ENCODE measurements at regions not wholly inside any gene's neighbourhood (a gene's known extent, or its start where the extent isn't known, plus 50 kb on each side); places are given as distances from the start of the nearest gene placed in this dataset.
A peak's percentile ranks its signal among the peaks of the same experiment; 100 is the strongest.
"Not testable (repeated sequence)": the region's sequence is repeated elsewhere in the genome, so short reads cannot be mapped to it uniquely, and the experiment has no call there.

DNA sequence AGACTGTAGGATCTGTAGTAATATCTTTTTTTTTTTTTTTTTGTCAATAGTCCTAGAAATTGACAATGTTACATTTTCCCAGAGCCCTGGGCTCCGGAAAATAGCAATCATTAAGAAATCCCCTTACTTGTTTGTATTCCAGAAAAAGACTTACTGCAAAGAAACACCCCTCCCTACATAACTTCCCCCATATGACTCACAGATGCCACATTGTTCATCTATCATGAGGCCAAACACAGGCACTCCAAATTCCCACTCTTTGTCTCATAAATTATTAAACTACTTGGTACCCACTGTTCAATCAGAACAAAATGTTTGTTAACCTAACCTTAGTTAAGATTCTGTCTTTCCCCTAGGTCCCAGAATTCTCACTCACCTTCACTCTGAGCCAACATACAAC lies 53.5 kb downstream of the TEX51 start:
- DNase-seq, result no peak

DNA sequence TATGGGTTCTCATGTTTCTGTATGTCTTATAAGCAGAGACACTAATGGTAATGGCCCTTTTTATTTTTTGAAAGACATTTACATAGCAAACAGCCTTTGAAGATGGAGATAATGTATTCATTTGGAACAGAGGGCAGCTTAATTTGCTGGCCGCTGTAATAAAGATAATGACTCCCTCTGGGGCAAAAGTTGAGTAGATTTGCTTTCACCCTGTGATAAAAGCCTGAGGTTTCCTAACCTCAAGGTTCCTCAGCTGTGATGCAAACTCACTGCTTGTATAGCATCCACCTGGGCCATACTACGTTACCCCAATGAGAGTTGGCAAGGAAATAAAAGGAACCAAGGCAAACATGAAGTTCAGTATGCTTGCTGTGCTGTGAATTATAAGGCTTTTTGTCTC lies 54.8 kb downstream of the TEX51 start:
- no peak for DNase-seq

DNA sequence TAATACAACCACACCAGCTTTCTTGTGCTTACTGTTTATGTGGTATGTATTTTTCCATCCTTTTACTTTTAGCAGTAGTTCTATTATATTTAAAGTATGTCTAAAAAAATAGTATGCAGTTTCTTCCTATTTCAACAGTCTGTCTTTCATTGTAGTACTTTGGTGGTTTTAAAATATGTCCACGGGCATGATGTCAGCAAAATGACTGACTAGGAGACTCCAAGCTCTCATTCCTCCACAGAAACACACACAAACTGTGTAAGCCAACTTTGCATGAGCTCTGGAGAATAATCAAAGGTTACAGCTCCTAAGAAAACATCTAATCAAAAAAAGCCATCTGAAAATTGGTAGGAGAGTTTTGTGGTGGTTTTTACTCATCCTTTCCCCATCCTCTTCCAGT lies 56.1 kb downstream of the TEX51 start:
- no peak for DNase-seq

DNA sequence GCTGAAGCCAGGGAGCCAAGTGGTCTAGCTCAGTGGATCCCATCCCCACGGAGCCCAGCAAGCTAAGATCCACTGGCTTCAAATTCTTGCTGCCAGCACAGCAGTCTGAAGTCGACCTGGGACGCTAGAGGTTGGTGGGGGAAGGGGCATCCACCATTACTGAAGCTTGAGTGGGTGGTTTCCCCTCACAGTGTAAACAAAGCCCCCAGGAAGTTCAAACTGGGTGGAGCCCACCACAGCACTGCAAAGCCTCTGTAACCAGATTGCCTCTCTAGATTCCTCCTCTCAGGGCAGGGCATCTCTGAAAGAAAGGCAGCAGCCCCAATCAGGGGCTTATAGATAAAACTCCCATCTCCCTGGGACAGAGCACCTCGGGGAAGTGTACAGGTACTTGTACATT lies 58.1 kb downstream of the TEX51 start:
- not testable (repeated sequence) for DNase-seq

DNA sequence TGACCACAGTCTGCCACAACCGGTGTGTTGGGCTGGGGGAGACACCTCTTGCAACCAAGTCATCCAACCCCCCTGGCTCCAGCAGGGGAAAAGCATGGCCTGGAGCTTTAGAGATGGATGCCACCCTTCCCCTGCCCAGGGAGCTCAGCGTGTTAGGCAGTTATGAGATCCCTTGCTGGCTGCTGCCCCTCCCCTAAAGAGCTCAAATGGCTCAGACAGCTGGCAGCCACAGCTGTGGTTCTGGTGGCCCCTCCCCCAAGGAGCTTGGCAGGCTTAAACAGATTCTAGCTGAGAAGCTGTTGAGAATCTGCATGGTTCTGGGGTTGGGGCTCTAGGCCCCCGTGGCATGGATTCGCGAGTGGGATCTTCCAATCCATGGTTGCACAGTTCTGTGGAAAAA lies 64.7 kb downstream of the TEX51 start:
- DNase-seq, result peak; percentile 50

DNA sequence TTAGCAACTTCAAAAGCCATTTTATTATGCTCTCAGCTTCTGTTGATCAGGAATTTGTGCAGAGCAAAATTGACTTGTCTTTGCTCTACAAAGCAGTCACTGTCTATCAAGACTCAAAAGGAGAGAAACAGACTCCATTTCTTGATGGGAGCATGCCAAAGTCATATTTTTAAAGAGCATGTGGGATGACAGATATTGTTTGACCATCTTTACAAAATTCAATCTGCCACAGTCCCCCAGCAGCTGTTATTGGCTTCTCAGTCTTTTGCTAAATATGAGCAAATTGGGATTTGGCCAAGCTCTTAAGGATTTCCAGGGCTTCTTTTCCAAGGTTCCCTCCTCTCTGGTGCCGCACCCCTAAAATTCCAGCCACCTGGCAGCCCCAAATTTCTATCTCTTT lies 67.9 kb downstream of the TEX51 start:
- DNase-seq, result no peak

DNA sequence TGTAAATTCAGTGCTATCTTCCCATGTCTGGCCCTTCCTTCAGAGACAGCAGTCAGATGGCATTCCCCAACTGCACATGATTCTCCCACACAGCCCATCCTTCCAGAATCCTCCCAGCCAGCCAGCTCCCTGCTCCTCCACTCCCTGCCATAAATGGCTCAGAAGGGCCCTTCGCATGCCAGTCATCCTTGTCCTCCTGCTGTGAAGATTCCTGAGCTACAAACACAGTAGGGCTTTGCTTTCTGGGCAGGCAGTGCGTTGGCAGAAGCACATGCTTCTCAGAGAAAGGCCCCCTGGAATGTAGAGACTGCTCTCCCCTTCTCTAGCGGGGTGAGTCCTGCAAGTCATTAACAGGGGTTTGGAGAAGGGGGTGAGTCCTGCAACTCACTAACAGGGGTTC lies 71.9 kb downstream of the TEX51 start:
- no peak for DNase-seq

DNA sequence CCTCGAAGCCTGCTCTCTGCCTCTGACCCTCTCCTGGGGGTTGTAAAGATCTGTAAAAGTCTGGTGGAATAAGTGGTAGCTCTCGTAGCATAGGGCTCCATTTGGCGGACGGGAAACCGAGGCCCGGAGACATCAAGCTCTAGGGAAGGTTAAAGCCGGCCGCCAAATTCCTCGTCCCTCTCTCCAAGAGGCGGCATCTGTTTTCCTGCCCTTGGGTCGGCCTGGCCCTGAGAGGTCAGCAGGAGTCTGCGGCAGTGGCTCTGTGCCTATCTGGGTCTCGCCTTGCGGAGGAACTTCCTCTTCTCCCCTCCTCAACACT lies 72.4 kb downstream of the TEX51 start:
- DNase-seq, result no peak

DNA sequence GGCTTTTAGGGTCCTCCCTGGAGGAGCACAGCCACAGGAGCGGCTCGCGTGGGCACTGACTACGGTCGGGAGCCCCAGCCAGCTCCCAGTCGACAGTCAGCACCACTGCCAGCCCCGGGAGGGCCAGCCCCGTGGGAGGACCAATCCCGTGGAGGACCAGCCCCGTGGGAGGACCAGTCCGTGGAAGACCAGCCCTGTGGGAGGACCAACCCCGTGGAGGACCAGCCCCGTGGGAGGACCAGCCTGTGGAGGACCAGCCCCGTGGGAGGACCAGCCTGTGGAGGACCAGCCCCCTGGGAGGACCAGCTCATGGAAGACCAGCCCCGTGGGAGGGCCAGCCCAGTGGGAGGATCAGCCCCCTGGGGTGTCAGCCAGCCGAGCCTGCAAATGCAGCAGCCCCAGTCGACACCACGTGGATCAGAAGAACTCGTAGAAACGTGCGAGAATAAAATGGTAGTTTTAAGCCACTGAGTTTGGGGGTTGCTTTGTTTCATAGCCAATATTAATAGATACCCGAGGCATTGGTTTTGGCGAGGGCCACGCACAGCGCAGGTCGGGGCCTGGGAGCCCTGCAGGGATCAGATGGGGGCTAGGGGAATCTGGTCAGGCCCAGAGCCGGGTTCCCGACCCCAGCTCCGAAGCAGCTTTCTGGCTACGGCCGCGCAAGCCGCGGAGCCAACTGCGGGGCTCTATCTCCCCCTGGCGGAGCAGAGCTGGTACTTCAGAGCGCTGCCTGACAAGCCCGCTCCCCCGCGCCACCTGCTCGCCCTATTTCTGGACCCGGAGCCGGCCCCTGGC lies 73.0 kb downstream of the TEX51 start:
- DNase-seq, result peak; percentile 39

DNA sequence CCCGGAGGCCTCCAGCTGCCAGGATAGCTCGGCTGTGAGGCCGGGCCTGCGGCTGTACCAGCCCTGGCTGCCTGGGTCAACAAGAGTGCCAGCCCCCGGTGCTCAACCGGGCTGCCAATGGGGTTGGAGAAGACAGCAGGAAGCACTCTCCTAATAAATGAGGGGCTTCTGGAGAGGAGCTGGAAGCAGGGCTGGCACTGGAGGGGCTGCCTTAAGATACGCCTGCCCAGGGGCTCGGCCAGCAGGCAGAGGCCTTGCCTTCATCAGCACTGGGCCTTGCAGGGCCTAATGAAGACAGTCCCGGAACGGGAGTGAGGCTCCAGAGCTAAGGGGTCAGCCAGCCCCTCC lies 73.6 kb downstream of the TEX51 start:
- no peak for DNase-seq

DNA sequence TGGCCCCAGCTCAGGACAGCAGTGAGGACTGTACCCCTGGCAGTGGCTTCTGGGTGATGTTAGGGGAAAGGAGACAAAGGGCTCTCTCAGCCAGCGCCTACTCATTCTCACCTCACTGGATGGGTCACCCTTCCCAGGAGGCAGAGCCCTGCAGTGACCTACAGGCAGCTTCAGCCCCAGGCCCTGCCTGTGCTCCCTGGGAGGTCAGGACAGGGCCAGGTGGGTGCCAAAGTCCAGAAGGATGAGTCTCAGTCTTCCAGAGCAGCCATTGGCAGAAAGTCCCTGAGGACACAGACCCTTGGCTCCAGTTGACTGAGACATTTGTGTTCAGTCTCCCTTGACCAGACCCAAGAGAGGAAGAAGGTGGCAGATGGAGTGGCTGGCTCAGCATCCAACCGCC lies 75.1 kb downstream of the TEX51 start:
- DNase-seq, result no peak

DNA sequence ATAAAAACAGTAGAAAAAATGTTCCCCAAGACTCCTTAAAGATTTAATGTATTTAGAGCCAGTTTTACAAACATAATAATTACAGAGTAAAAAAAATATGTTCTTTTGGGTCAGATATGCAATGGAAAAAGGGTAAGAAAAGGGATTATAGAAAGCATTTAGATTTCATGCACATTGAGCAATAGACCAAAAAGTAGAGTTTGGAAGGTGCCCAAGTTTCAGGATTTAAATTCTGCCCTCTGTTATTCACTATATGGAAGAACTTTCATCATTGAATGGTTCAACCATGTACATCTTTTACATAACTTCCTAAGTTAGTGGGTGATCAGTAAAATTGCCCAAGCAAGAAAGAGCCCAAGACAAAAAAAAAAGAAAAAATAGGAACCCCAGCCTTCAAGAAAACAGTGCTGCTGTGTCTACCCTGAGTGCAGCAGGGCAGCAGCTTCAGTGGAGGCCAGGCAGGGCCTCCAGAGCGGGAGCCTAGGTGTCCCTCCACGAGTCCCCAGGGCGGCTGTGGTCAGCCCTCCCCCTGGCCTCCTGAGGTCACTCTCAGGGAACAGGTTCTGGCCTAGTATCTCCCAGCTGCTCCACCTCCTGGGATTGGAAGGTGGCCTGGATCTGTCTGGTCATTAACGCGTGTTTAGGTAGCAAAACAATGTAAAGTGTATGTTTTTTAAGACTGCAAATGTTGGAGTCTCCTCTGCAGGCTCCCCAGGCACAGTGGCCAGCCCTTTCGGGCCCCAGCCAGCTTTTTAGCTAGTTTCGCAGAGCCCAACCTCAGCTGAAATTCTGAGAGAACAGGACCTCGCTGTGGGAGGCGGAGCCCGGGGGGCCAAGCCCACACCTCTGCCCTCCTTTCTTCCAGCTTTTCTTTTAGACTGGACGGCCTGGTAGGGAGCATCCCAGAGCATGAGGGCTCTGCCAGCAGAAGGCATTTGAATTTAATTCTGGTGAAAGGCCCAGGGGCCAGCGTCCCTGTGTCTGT lies 77.3 kb downstream of the TEX51 start:
- no peak for DNase-seq

DNA sequence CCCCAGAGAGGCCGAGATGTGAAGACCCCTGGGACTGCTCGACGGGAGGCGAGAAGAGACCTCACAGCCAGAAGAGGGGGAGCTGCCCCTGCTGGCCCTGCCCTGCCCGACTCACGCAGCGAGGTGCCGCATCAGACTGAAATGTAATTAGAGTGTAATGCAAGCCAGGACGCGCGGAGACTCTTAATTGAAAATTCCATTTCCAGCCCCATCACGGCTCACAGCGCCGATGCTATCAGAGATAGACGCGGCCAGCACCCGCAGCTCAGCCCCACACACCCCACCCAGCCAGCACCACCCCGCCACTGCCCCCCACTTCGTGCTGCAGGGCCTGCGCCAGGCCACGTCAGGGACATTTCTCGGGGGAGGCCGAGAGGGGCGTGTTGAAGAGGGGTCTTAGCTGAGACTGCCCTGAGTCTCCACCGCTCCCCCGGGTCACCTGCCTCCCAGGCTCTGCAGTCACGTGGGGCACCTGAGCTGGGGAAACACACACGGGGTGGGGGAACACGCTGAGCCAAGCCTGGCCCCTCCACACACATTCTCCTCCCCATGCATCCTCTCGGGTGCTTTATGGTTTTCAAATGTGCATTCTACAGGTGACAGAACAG lies 78.1 kb downstream of the TEX51 start:
- DNase-seq, result no peak

DNA sequence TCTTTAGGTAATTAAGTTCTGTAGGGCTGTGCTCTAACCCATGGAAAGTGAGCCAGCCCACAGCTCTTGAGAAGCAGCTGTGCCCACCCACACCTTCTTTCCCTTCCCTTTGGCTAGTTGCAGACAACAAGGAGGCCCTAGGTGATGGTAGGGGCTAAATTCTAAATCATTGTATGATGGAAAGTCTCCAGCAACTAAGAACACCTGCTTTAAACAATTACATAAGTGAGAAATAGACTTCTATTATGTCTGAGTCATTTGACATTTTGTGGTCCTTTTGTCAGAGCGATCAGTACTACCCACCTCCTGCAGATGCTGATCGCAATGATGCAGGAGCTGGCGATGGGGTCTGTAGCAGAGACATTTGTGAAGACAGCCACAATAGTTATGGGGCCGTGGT lies 79.6 kb downstream of the TEX51 start:
- no peak for DNase-seq

DNA sequence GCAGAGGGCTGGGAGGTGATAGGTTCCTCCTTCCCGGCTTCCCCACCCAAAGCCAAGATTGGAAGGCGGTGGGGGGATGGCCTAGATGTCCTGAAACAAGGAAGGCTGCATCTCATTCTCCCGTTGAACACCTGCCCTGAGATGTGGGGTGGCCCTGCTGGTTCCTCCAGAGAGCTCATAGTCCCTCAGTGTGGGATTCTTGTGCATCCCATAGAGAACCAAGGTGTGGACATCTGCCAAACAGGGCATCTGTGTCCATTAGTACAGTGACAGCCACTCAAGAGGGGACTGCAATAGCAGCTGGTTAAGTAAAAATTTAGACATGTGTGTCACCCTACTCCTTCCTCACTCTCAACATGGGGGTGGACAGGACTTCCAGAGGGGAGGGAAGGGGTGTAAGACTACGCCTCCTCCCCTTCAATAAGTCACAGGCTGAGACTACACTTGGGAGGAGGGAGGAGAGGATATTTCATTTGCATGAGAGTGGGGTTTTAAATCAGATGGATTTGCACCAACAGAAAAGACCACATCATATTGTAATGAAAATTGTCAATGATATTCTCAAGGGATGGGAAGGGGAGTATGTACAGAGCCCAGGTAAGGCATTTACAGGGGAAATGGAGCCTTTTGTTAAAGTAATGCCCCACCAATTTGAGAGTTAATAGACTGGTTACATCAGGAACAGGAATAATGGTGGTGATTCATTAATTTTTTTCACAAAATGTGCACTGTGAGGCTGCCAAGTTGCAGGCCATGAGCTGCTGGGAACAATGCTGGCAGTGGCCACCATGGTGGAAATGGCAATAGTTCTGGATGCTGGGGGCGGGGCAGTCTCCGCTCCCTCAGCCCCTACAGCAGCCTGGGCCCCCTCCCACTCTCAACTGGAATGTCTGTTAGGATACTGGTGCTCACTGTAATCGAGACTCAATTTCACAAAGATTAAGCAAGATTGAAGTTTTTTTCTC lies 80.6 kb downstream of the TEX51 start:
- DNase-seq, result no peak

DNA sequence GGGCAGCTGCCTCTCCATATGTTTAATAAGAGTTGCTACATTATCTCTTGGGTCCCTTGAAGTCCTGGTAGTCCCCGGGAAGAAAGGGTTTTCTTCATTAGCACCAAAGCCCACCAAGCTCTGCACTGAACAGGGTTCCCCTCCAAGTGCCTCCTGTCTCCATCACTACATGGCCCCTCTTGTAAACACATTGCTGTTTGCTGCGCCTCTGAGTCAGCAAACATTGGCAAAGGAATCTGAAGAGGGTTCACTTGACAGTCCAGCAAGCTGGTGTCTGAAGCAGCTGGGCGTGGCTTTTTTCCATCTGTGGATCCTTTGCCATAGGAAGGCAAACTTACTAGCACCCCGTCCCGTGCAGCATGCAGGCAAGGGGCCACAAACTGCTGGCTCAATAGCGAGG lies 82.8 kb downstream of the TEX51 start:
- no peak for DNase-seq

DNA sequence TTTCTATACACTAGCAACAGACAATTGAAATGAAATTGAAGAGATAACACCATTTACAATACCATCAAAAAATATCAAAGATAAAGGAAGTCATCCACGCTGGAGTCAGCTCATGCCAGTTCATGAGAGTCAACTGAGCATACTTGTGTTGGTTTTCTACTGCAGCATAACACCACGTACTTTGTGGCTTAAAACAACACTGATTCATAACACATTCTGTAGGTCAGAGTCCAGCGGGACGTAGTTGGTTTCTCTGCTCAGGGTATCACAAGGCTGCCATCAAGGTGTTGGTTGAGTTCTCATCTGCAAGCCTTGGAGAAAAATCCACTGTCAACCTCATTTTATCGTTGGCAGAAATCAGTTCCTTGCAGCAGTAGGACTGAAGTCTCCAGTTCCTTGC lies 84.2 kb downstream of the TEX51 start:
- no peak for DNase-seq

DNA sequence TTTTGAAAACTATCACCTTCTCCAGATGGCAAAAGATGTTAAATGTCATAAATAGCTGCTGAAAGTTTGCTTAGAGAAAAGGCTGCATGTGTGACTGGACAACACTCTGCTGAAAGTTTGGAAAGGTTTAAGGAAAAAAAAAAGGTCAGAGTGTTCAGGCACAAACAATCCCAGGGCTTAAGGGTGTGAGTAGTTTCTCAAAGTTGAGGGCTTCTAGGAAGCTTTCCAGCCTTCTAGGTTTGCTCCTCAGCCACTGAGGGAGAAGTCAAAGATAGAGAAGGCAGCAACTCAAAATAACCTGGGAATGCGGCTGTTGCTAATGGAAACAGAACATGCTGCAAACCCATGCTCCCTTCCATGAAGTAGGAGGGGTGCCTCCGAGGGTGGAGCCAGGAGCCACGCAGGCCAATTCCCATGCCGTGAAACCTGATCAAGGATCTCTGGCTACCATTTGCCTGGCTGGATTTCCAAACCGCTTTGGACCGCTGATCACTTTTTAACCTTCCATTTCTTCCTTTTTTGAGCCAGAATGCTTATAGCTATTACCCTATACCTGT lies 88.0 kb downstream of the TEX51 start:
- DNase-seq, result no peak

DNA sequence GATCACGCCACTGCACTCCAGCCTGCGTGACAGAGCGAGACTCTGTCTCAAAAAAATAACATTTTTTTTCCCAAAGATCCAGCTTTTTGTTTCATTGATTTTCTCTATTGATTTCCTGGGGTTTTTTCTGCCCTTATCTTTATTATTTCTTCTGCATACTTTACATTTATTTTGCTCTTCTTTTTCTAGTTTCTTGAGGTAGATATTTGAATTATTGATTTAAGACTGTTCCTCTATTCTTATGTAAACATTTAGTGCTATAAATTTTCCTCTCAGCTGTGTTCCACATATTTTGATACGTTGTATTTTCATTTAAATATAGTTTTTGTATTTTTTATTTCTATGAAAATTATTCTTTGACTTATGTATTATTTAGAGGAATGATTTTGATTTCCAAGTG lies 89.8 kb downstream of the TEX51 start:
- DNase-seq, result no peak

DNA sequence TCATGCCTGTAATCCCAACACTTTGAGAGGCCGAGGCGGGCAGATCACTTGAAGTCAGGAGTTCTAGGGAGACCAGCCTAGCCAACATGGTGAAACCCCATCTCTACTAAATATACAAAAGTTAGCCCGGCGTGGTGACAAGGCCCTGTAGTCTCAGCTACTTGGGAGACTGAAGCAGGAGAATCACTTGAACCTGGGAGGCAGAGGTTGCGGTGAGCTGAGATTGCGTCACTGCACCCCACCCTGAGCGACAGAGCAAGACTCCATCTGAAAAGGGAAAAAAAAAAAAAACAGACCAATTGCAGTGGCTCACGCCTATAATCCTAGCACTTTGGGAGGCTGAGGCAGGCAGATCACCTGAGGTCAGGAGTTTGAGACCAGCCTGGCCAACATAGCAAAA lies 90.4 kb downstream of the TEX51 start:
- not testable (repeated sequence) for DNase-seq

DNA sequence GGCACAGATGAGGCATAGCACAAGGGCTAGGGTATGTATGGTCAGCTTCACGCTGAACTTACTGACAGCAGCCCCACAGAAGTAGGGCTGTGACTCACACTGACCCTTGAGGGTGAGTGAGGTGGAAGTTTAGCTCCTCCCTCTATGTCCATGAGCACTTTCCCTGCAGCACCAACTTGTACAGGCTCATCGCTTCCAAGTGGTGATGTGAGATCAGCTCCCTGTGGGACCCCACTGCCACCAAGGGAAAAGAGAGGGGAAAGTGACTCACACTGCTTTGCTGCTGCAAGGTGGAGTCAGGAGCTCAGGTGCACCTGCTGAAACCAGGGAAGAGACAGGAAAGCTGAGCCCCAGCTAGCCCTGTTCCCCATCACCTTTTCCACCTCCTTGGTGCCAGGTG lies 91.5 kb downstream of the TEX51 start:
- no peak for DNase-seq
